Psoas muscle (tissue), 7 donors: ENCODE measurements at regions not wholly inside any gene's neighbourhood (a gene's known extent, or its start where the extent isn't known, plus 50 kb on each side); places are given as distances from the start of the nearest gene placed in this dataset.
A peak's percentile ranks its signal among the peaks of the same experiment; 100 is the strongest.

ENCODE experiments used
- ATAC-seq, 4 donors: fragments of 200-7000 bp; cut with Tn5 transposase; one replicate each; pipeline ENCODE4 v1.9.1; 2020; ENCODE audit warnings: moderate library complexity in 3 of 4, mild to moderate bottlenecking in 2 of 4
- DNase-seq, 2 donors: peaks; one replicate each; pipeline ENCODE4 v3.0.0-alpha.2; 2020
- H3K27ac ChIP-seq: fragments of 200-600 bp; one replicate; pipeline ENCODE4 v1.8.0; 2022
- H3K27me3 ChIP-seq, 3 donors: fragments of 200-600 bp in 1 of 3; one replicate each; pipeline versions ENCODE4 v1.6.1 to v1.8.0; 2013 to 2022; ENCODE audit warnings: low read length in 2 of 3, mild to moderate bottlenecking in 2 of 3, moderate library complexity in 1 of 3; ENCODE audit not compliant: insufficient read depth in 3 of 3
- H3K36me3 ChIP-seq, 2 donors: fragments of 200-600 bp in 1 of 2; one replicate each; pipeline versions ENCODE4 v1.6.1 to v1.8.0; 2013 to 2022; ENCODE audit warnings: low read depth in 1 of 2, mild to moderate bottlenecking in 1 of 2, moderate library complexity in 1 of 2; ENCODE audit not compliant: insufficient read depth in 1 of 2
- H3K4me1 ChIP-seq: fragments of 200-600 bp; one replicate; pipeline ENCODE4 v1.8.0; 2022
- H3K4me3 ChIP-seq: fragments of 200-600 bp; one replicate; pipeline ENCODE4 v1.8.0; 2022; ENCODE audit warnings: mild to moderate bottlenecking
- H3K9me3 ChIP-seq: fragments of 200-600 bp; one replicate; pipeline ENCODE4 v1.8.0; 2022
- WGBS, 3 donors: extraction: QIAGEN DNeasy Blood & Tissue Kit; methylation state at CpG; one replicate each; pipeline versions ENCODE4 v1.1.6 to v1.1.7; 2013; 5-methylcytosine and 5-hydroxymethylcytosine counted together
- intact Hi-C, 2 donors: fragments of 100-400 bp; cut with DNase I; formaldehyde crosslinking; loops; one replicate each; pipeline versions ENCODE4 v1.11.0 to v1.14.2; 2022
- TF ChIP-seq, protein P1 (sequence below): fragments of 200-600 bp; IDR thresholded peaks from one replicate; pipeline ENCODE4 v1.8.0; 2022; ENCODE audit warnings: antibody characterized with exemption
- donor health status: healthy with polysubstance abuse.
- donor health status: DM: no; HTN: no; CAD: no; lungs with moderate emphysema.
- donor health status: Bipolar disorder and iron deficiency.
- donor health status: healthy.
- donor health status: DM: yes; HTN: yes; CAD: no.
- donor health status: DM: no; HTN: no; CAD: no.
- donor health status: DM: yes; HTN: yes; CAD: no.

DNA sequence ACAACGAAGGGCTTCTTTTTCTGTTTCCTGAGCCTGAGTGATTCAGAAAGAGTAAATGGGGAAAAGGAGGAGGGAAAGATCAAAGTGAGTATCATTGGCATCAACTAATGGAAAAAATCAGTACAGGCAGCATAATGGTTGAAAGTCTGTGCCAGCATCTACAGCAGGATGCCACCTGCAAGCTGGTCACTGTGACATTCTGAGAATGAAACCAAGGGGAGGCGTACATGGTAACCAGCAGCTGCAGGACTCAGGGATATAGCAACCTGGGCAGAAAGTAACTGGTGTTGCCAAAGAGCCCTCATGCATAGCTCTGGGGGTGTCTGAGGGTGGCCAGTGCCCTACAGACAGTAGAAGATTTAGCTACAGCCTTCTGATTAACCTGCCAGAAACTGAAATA is 305.9 kb downstream of the BRINP2 start:
- no peaks in the 10 kb centered on the region for H3K4me1 ChIP-seq
- 47 to 65% (median 60%) methylated on average over 2 of the region's 2 CpGs for WGBS, 3 donors
- ATAC-seq (no peak), DNase-seq (no peak)
- no peaks in the 10 kb centered on the region for H3K9me3 ChIP-seq
- no peak overlapping the region for H3K4me3 ChIP-seq
- H3K27ac ChIP-seq, result no peak overlapping the region
- intact Hi-C loops, result no loop called here
- TF ChIP-seq, protein P1, sequence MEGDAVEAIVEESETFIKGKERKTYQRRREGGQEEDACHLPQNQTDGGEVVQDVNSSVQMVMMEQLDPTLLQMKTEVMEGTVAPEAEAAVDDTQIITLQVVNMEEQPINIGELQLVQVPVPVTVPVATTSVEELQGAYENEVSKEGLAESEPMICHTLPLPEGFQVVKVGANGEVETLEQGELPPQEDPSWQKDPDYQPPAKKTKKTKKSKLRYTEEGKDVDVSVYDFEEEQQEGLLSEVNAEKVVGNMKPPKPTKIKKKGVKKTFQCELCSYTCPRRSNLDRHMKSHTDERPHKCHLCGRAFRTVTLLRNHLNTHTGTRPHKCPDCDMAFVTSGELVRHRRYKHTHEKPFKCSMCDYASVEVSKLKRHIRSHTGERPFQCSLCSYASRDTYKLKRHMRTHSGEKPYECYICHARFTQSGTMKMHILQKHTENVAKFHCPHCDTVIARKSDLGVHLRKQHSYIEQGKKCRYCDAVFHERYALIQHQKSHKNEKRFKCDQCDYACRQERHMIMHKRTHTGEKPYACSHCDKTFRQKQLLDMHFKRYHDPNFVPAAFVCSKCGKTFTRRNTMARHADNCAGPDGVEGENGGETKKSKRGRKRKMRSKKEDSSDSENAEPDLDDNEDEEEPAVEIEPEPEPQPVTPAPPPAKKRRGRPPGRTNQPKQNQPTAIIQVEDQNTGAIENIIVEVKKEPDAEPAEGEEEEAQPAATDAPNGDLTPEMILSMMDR, result no peak
- H3K36me3 ChIP-seq, result no peaks in the 10 kb centered on the region
- H3K27me3 ChIP-seq, result no peaks in the 10 kb centered on the region

DNA sequence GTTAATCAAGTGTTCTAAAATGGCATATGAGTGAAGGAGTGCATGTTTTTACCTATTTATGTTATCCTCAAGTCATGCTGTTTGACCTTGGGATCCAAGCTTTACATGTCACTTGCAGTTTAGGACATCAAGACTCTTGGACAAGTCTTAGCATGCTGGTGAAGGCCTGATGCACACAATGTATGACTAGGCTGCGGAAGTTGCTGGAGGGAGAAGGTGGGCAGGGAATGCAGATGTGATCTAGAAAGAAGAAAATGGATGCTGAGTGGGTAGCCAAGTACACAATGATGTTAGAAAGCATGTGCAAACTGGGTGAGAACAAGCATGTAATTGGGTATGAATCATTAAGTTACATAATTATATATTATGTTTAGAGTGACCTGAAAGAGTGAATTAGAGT is 301.8 kb downstream of the BRINP2 start:
- WGBS, 3 donors, result 93 to 96% (median 94%) methylated on average over 1 of the region's 1 CpG
- H3K27me3 ChIP-seq, result no peaks in the 10 kb centered on the region
- no peaks in the 10 kb centered on the region for H3K4me1 ChIP-seq

DNA sequence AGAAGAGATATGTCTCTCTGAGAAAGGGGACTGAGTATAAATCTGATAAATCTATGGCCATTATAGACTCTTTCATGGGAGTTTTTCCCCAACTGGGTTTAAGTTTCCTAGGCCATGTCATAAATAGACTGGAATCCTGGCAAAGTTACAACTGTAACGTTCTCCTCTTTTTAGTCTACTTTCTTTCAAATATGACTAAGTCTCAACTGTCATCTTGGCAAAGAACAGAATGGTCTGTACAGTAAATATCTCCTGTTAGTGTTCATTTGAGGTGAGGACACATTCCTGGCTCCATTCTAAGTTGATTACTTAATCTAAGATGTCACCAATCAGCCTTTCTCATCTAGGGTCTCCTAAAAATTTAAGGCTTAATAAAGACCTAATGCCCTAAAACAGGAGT is 300.5 kb downstream of the BRINP2 start:
- TF ChIP-seq, protein P1, result no peak
- DNase-seq (no peak), ATAC-seq (peak in 2 of 4 donors; percentile 48 to 61)
- H3K27ac ChIP-seq, result no peak overlapping the region
- H3K36me3 ChIP-seq, result no peaks in the 10 kb centered on the region
- H3K4me3 ChIP-seq, result no peak overlapping the region
- H3K9me3 ChIP-seq, result no peaks in the 10 kb centered on the region
- intact Hi-C loops, result no loop called here
- no peaks in the 10 kb centered on the region for H3K27me3 ChIP-seq
- WGBS, 3 donors, result 13 to 27% (median 16%) methylated on average over 1 of the region's 1 CpG
- no peaks in the 10 kb centered on the region for H3K4me1 ChIP-seq

More for the DNA sequence above, 301.8 kb downstream of the BRINP2 start:
- intact Hi-C loops, result no loop called here
- H3K9me3 ChIP-seq, result no peaks in the 10 kb centered on the region
- ATAC-seq (no peak), DNase-seq (no peak)
- no peak overlapping the region for H3K27ac ChIP-seq
- TF ChIP-seq, protein P1, result no peak
- no peaks in the 10 kb centered on the region for H3K36me3 ChIP-seq
- H3K4me3 ChIP-seq, result no peak overlapping the region

DNA sequence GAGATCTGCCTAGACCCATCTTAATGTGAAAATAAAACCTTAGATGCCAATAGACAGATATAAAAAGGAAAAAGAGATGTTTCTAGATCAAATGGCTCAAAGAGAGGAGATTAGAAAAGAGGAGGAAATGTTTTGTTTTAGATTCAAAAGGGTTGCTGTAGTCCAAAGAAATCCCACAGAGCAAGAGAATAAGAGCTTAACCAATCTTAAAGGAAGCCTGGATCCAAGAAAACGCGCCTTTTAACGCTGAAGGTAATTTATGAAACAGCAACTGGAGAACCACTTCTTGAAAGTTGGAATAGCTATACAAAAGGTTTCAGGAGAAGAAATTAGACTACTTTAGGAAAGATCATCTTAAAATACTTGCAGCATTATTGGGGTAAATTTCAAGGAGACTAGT is 298.8 kb downstream of the BRINP2 start:
- 83 to 89% (median 87%) methylated on average over 3 of the region's 3 CpGs for WGBS, 3 donors
- DNase-seq (no peak), ATAC-seq (no peak)
- TF ChIP-seq, protein P1, result no peak
- Histone ChIP-seq H3K4me1 (no peaks in the 10 kb centered on the region), H3K27ac (no peak overlapping the region), H3K36me3 (no peaks in the 10 kb centered on the region), H3K4me3 (no peak overlapping the region), H3K27me3 (no peaks in the 10 kb centered on the region), H3K9me3 (no peaks in the 10 kb centered on the region)
- intact Hi-C loops, result no loop called here

DNA sequence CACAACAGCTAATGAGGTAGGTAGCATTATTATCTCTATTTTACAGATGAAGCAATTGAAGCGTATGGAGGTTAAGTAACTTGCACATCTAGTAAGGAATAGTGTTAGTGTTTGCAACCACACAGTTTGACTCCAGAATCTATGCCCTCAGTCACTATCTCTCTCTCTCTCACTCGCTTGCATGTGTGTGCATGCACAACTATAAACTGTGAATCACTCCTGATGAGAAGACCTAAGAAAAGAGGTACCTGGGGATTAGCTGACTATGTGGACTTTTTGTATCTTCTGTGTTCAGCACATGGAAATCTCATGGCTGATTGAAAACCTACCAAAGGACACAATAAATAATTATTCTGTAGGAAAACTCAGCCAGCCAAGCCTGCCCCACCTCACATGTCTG is 295.5 kb downstream of the BRINP2 start:
- TF ChIP-seq, protein P1, result no peak
- Histone ChIP-seq H3K4me3 (no peak overlapping the region), H3K27ac (no peak overlapping the region), H3K27me3 (peaks cover 0 to 3% (median 0%) of the 10 kb centered on the region in 3 donors), H3K4me1 (no peaks in the 10 kb centered on the region), H3K9me3 (no peaks in the 10 kb centered on the region), H3K36me3 (no peaks in the 10 kb centered on the region)
- 82 to 87% (median 83%) methylated on average over 2 of the region's 2 CpGs for WGBS, 3 donors
- no peak for ATAC-seq
- no peak for DNase-seq
- intact Hi-C loops, result no loop called here
